A549 (cell line): ENCODE measurements at regions not wholly inside any gene's neighbourhood (a gene's known extent, or its start where the extent isn't known, plus 50 kb on each side); places are given as distances from the start of the nearest gene placed in this dataset.

ENCODE experiments used
- ATAC-seq, 2 experiments: fragments of 200-7000 bp in 1 of 2; fragments of >200 bp in 1 of 2; cut with Nextera tagmentation in 1 of 2; cut with Tn5 transposase in 1 of 2; 3 replicates each; pipeline versions ENCODE4 v1.8.0 to v1.9.1; 2018 to 2020; ENCODE audit warnings: mild to moderate bottlenecking in 1 of 2, moderate library complexity in 1 of 2
- CTCF ChIA-PET: fragments of 300-600 bp; sonication (Branson Sonifier 250); formaldehyde crosslinking; extraction: SDS; loops from one replicate; lab custom pipeline; 2021; ENCODE audit warnings: antibody characterized with exemption, inconsistent platforms; lab: Yijun Ruan, JAX
- POLR2A ChIA-PET: fragments of 350-600 bp; formaldehyde crosslinking; extraction: SDS; loops from one replicate; lab custom pipeline; 2021; ENCODE audit warnings: antibody characterized with exemption, inconsistent platforms; lab: Yijun Ruan, JAX
- DNase-seq, 2 experiments: peaks; one replicate each; pipeline versions ENCODE4 v3.0.0 to v3.0.0-alpha.2; 2011 to 2016; ENCODE audit warnings: low read depth in 1 of 2, low spot score in 1 of 2
- FAIRE-seq: peaks from 2 replicates; lab custom pipeline; 2011; peaks lifted over from hg19 to GRCh38; lab: Jason Lieb, UNC
- H3K27ac ChIP-seq, 2 experiments: fragments of >200 bp; sonication (Bioruptor Twin); formaldehyde crosslinking; 3 replicates each; pipeline ENCODE4 v1.5.1; 2016 to 2017
- H3K4me1 ChIP-seq: fragments of >200 bp; sonication (Bioruptor Twin); formaldehyde crosslinking; 3 replicates; pipeline ENCODE4 v1.6.1; 2016
- H3K4me2 ChIP-seq: fragments of >200 bp; sonication (Bioruptor Twin); formaldehyde crosslinking; 3 replicates; pipeline ENCODE4 v1.6.1; 2016
- H3K4me3 ChIP-seq: fragments of >200 bp; sonication (Bioruptor Twin); formaldehyde crosslinking; 3 replicates; pipeline ENCODE4 v1.5.1; 2016
- H3K9me3 ChIP-seq: fragments of >200 bp; sonication (Bioruptor Twin); formaldehyde crosslinking; 3 replicates; pipeline ENCODE4 v1.6.1; 2016
- BHLHE40 ChIP-seq: IDR thresholded peaks from 2 replicates; pipeline ENCODE4 v1.6.1; 2012; ENCODE audit warnings: low read depth, low read length, inconsistent platforms
- CBX2 ChIP-seq: fragments of 200-600 bp; sonication (generic); IDR thresholded peaks from 2 replicates; pipeline ENCODE4 v1.6.1; 2016; ENCODE audit warnings: low read depth, mild to moderate bottlenecking, borderline replicate concordance
- EHMT2 ChIP-seq: fragments of 200-600 bp; sonication (generic); IDR thresholded peaks from 2 replicates; pipeline ENCODE4 v1.6.1; 2016; ENCODE audit warnings: antibody characterized with exemption, low read depth, mild to moderate bottlenecking, moderate library complexity
- ESRRA ChIP-seq: fragments of 150-350 bp; IDR thresholded peaks from 2 replicates; pipeline ENCODE4 v1.6.1; 2014; ENCODE audit warnings: mild to moderate bottlenecking, low read length, borderline replicate concordance
- FOSL2 ChIP-seq, 2 experiments: fragments of 450-650 bp in 1 of 2; fragments of >200 bp in 1 of 2; sonication (Bioruptor Twin) in 1 of 2; formaldehyde crosslinking; IDR thresholded peaks; 2 replicates each; pipeline versions ENCODE4 v1.5.0 to v1.6.1; 2016 to 2020; ENCODE audit warnings: mild to moderate bottlenecking in 1 of 2, moderate library complexity in 1 of 2
- HEYL ChIP-seq: fragments of 250-450 bp; sonication (Bioruptor Pico); IDR thresholded peaks from 2 replicates; pipeline ENCODE4 v1.8.0; 2021; ENCODE audit warnings: mild to moderate bottlenecking, moderate library complexity
- HOXB5 ChIP-seq: fragments of 250-450 bp; sonication (Bioruptor Pico); IDR thresholded peaks from 2 replicates; pipeline ENCODE4 v1.5.0; 2020; ENCODE audit warnings: mild to moderate bottlenecking, moderate library complexity
- JUN ChIP-seq, 2 experiments: fragments of >200 bp; sonication (Bioruptor Twin); formaldehyde crosslinking; IDR thresholded peaks; 2 replicates in 1 of 2; 3 replicates in 1 of 2; pipeline ENCODE4 v1.6.1; 2016 to 2017
- JUNB ChIP-seq: fragments of >200 bp; sonication (Bioruptor Twin); formaldehyde crosslinking; IDR thresholded peaks from 2 replicates; pipeline ENCODE4 v1.6.1; 2016
- NR3C1 ChIP-seq: fragments of >200 bp; sonication (Bioruptor Twin); formaldehyde crosslinking; IDR thresholded peaks from 3 replicates; pipeline ENCODE4 v1.6.1; 2017
- POLR2A ChIP-seq: IDR thresholded peaks from 2 replicates; pipeline ENCODE4 v1.6.1; 2012; ENCODE audit warnings: mild to moderate bottlenecking, low read length
- SMC3 ChIP-seq: fragments of >200 bp; sonication (Bioruptor Twin); formaldehyde crosslinking; IDR thresholded peaks from 3 replicates; pipeline ENCODE4 v1.6.1; 2018; ENCODE audit warnings: inconsistent platforms
- SREBF2 ChIP-seq: fragments of 450-650 bp; IDR thresholded peaks from 2 replicates; pipeline ENCODE4 v1.6.1; 2014; ENCODE audit warnings: mild to moderate bottlenecking, moderate library complexity
- ZC3H11A ChIP-seq: fragments of 450-650 bp; IDR thresholded peaks from 2 replicates; pipeline ENCODE4 v1.6.1; 2014; ENCODE audit warnings: antibody characterized with exemption, mild to moderate bottlenecking
- WGBS: methylation state at CpG from one replicate; pipeline ENCODE4 v1.1.6; 2017; ENCODE audit errors: missing lambda C conversion rate; 5-methylcytosine and 5-hydroxymethylcytosine counted together
- small RNA-seq, 6 experiments: library from RNA; depleted of rRNA; stranded (forward); fragments of <200 nt; gene quantifications; one replicate each; pipeline ENCODE3, GENCODE V24; 2012
- TF ChIP-seq, protein P1 (sequence below): fragments of >200 bp; sonication (Bioruptor Twin); formaldehyde crosslinking; IDR thresholded peaks from 3 replicates; pipeline ENCODE4 v1.6.1; 2016
- TF ChIP-seq, protein P2 (sequence below): IDR thresholded peaks from 2 replicates; pipeline ENCODE4 v1.6.1; 2012; ENCODE audit warnings: low read depth, borderline replicate concordance
- TF ChIP-seq, protein P3 (sequence below): fragments of >200 bp; sonication (Bioruptor Twin); formaldehyde crosslinking; IDR thresholded peaks from 3 replicates; pipeline ENCODE4 v1.5.1; 2016

DNA sequence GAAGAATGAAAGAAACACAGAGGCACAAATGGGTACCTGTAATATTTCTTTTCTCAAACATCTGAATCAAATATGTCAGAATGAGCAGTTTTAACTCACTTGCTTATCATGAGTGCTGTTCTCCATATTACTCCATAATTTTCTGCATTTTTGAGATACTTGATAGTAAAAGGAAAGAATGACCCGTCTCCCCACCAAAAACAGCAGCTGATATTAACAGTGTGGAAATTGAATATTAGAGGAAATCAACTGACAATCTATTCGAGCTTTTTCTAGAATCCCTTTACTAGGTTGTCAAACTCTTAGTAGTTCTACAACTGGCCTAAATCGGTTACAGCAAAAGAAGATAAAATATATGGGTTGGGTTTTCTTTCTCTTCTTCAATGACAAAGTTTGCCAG, 49.9 kb upstream of the HELT start:
- no peak overlapping the region for H3K4me2 ChIP-seq
- no peak overlapping the region for H3K27ac ChIP-seq
- CTCF ChIA-PET = no interaction called here
- no peaks in the 10 kb centered on the region for H3K9me3 ChIP-seq
- TF ChIP-seq ZC3H11A = no peak
- no peak for TF ChIP-seq BHLHE40
- no peak for TF ChIP-seq SMC3
- no peak for TF ChIP-seq POLR2A
- TF ChIP-seq SREBF2 = no peak
- TF ChIP-seq, protein P1, sequence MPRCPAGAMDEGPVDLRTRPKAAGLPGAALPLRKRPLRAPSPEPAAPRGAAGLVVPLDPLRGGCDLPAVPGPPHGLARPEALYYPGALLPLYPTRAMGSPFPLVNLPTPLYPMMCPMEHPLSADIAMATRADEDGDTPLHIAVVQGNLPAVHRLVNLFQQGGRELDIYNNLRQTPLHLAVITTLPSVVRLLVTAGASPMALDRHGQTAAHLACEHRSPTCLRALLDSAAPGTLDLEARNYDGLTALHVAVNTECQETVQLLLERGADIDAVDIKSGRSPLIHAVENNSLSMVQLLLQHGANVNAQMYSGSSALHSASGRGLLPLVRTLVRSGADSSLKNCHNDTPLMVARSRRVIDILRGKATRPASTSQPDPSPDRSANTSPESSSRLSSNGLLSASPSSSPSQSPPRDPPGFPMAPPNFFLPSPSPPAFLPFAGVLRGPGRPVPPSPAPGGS = no peak
- no peak for TF ChIP-seq HEYL
- TF ChIP-seq CBX2 = no peak
- TF ChIP-seq, protein P2, sequence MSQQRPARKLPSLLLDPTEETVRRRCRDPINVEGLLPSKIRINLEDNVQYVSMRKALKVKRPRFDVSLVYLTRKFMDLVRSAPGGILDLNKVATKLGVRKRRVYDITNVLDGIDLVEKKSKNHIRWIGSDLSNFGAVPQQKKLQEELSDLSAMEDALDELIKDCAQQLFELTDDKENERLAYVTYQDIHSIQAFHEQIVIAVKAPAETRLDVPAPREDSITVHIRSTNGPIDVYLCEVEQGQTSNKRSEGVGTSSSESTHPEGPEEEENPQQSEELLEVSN = no peak
- TF ChIP-seq, protein P3, sequence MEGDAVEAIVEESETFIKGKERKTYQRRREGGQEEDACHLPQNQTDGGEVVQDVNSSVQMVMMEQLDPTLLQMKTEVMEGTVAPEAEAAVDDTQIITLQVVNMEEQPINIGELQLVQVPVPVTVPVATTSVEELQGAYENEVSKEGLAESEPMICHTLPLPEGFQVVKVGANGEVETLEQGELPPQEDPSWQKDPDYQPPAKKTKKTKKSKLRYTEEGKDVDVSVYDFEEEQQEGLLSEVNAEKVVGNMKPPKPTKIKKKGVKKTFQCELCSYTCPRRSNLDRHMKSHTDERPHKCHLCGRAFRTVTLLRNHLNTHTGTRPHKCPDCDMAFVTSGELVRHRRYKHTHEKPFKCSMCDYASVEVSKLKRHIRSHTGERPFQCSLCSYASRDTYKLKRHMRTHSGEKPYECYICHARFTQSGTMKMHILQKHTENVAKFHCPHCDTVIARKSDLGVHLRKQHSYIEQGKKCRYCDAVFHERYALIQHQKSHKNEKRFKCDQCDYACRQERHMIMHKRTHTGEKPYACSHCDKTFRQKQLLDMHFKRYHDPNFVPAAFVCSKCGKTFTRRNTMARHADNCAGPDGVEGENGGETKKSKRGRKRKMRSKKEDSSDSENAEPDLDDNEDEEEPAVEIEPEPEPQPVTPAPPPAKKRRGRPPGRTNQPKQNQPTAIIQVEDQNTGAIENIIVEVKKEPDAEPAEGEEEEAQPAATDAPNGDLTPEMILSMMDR = no peak
- no peak for TF ChIP-seq ESRRA
- no peak for TF ChIP-seq HOXB5 (CRISPR knock-in tag)
- no peak for TF ChIP-seq EHMT2
- no peak for TF ChIP-seq JUN (IDR thresholded peaks at IDR 0.05)
- no peak for TF ChIP-seq FOSL2 (IDR thresholded peaks at IDR 0.05)
- no peak for TF ChIP-seq FOSL2 (CRISPR knock-in tag; IDR thresholded peaks at IDR 0.05)
- no peak for TF ChIP-seq NR3C1
- no peak for TF ChIP-seq JUNB
- POLR2A ChIA-PET = no interaction called here
- 5% methylated on average over 3 of the region's 3 CpGs for WGBS
- H3K4me1 ChIP-seq = no peaks in the 10 kb centered on the region
- H3K4me3 ChIP-seq = no peak overlapping the region
- DNase-seq (no peak), ATAC-seq (no peak), FAIRE-seq (no peak)

Small RNA genes in the stretch of these regions (small RNA-seq; reads per million reads assigned to genes)
- 0 reads per million in 6 experiments for gene MIR4455
